GM12874 (cell line): ENCODE measurements at regions not wholly inside any gene's neighbourhood (a gene's known extent, or its start where the extent isn't known, plus 50 kb on each side); places are given as distances from the start of the nearest gene placed in this dataset.

Experiments
- TF ChIP-seq, protein P1 (sequence below): IDR thresholded peaks from 2 replicates; pipeline ENCODE4 v1.5.1; 2011; ENCODE audit warnings: low read depth, mild to moderate bottlenecking, control low read depth, low read length, moderate library complexity; ENCODE audit not compliant: insufficient read depth

DNA sequence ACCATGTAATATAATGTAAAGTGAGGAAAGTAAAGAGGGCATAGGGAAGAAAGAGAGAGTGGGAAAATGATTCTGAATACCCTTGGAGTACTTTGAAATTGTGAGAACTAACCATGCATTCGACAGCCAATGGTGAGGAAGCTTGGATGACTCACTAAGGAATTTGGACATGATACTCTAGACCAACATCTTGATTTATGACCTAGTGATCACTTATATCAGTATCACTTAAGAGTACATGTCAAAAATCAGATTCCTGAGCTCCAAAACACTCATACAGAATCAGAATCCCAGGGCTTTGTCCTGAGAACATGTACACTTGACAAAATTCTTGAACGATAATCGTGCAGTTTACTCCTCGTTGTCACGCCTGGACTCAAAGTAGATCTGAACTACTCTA is 1899.8 kb upstream of the PIK3C3 start:
- TF ChIP-seq, protein P1, sequence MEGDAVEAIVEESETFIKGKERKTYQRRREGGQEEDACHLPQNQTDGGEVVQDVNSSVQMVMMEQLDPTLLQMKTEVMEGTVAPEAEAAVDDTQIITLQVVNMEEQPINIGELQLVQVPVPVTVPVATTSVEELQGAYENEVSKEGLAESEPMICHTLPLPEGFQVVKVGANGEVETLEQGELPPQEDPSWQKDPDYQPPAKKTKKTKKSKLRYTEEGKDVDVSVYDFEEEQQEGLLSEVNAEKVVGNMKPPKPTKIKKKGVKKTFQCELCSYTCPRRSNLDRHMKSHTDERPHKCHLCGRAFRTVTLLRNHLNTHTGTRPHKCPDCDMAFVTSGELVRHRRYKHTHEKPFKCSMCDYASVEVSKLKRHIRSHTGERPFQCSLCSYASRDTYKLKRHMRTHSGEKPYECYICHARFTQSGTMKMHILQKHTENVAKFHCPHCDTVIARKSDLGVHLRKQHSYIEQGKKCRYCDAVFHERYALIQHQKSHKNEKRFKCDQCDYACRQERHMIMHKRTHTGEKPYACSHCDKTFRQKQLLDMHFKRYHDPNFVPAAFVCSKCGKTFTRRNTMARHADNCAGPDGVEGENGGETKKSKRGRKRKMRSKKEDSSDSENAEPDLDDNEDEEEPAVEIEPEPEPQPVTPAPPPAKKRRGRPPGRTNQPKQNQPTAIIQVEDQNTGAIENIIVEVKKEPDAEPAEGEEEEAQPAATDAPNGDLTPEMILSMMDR, result no peak

DNA sequence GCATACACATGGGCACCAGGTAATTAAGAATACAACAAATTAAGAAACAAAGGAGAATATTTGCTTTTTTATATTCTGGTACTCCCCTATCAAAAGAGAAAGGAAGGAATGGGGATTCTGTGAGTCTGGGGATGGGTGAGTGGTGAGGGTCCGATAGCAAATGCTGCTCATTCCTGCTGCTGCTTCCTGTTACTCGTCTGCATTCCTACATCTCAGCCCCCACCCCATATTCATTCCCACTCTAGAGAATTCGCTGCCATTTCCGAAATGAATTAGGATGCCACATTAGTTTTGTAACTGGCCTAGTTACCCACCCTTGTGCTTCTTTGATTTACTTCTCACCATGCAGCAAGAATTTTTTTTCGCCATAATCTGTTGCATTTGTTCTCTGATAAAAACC is 1905.3 kb upstream of the PIK3C3 start:
- TF ChIP-seq, protein P1, result no peak

DNA sequence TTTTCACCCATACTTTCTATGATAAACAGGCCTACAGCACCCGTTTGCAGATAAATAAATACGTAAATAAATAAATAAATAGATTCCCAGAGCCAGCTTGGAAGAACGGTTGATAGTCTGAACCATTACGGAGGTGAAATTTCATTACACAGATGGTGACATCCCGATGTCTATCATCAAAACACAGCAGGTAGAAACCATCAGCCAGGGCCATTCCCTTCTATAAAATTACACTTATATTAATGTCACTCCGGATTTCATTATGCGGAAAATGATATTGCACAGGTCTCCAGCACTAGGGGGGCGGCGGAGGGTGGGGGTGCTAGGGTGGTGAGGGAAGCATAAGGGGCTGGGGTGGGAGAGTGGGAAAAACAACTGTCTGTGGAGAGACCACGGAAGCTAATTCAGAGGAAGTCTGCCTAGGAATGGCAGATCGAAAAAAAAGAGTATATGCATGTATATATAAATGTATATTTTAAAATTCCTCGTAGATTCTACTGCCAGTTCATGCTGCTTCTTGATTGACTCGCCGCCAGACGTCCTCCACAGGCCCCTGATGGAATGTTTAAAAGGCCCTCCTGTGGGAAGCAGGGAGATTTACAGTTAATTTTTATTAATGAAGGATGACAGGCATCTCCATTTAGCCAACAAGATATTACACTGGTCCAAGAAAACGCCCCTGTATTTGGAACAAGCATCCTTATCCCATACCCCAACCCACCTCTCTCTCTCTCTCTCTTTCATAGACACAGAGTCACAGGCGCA is 1906.0 kb upstream of the PIK3C3 start:
- TF ChIP-seq, protein P1, result no peak

DNA sequence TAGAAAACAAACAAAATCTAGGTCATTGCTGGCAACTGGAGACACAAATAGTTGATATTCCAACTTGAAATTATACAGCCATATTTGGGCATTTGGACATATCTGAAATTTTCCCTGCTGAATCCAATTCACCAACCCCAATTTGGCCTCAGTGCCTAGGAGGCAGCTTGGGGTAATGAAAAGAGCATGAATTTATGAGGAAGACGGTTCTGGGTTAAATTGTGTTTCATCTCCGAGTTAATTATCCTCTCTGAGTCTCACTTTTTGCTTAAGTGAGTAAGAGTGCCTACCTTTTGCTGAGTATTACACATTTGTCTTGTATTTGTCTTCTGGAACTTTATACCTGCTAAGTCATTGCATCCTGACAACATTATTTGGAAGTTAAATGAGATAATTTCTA is 1906.8 kb upstream of the PIK3C3 start:
- TF ChIP-seq, protein P1, result no peak

DNA sequence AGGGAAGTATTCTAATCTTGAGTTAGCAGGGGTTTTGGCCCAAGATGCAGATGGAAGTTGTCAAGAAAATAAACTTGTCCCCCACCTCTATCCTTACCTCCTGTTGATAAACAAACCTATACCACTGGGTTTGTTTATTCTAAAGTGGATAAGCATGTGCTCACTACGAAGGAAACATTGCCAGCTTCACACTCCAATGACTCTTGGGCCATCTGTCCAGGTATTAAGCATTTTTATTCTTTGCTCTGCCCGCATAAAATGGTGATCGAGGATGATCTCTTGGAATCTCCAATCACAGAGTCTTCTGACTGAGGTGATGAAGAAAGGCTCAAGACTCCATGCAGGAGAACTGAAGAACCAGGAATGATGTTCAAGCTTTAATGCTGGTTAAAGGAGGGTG is 1908.4 kb upstream of the PIK3C3 start:
- TF ChIP-seq, protein P1, result no peak

DNA sequence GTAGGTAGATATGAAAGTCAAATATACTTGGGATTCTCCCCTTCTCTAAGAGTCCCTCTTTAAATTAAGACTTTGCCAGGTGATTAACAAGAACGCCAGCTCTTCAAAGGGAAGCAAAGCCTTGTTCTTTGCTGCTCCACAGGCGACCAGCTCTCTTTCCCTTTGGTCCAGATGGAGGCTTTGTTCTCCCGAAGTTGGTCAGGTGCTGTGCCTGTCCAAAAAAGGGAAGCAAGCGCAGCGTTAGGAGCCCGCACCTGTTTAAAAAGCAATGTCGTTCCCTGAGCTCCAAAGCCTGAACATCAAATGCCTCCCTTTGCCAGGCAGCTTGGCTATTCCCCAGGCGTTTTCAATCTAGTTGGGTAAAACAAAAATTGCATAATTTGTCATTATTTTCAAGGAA is 1913.1 kb upstream of the PIK3C3 start:
- TF ChIP-seq, protein P1, result no peak

DNA sequence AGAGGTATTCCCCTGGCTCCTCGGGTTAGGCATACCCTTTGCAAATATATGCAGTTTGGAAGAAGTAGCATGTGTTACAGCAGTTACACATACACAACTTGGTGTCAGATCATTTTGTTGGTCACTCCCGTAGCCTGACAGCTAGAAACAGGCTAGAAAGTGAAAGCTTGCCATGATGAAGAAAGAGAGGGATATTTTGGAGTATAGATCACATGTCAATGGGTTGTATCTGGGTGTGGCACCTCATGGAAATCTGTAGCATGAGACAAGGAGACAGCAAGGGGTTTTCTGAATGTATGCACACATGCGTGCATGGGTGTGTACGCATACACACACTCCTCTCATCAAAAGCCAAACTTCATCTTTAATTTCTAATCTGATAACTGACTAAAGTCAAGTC is 1914.5 kb upstream of the PIK3C3 start:
- TF ChIP-seq, protein P1, result no peak

DNA sequence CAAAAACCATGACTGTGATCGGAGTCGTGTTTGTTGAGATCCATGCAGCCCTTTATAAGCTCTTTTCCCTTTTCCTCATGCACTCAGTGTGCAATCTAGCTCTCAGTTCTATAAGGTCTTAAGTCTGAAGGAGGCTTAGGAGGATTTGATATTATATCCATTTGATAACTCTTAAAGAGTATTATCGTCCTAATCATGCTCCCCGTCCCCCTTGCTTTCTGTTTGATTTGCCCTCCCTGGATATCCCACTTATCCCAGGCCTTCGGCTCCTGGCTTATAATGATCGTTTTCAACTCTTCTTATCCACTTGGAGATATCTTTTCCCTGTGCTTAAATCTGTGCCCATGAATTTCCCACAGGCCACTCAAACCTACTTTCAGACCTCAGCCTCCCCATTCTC is 1917.7 kb upstream of the PIK3C3 start:
- TF ChIP-seq, protein P1, result no peak
